Fibroblast of skin of left quadriceps (primary cell): ENCODE measurements at regions not wholly inside any gene's neighbourhood (a gene's known extent, or its start where the extent isn't known, plus 50 kb on each side); places are given as distances from the start of the nearest gene placed in this dataset.
"Not testable (repeated sequence)": the region's sequence is repeated elsewhere in the genome, so short reads cannot be mapped to it uniquely, and the experiment has no call there.

Experiments
- DNase-seq, 2 experiments: peaks; one replicate each; pipeline ENCODE4 v3.0.0-alpha.2; 2013; ENCODE audit warnings: low read depth in 2 of 2

DNA sequence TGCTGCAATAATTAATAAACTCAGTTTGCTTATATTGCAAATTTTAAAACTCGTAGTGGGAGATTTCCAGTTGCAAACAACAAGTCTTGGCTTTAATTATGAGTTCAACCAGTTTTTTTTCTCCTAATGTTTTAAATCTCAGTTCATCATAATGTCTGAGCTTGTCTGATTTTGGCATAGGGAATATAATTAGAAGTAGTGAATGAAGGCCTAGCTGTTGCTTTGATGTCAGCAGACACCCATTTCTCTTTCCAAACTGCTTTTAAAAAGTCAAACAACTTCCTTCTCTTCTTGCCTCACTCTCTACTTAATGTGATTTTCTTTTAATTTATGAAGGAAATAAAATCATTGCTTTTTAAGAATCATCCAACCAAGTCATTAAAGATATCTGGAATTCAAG is 1462.1 kb downstream of the DPP10 start:
- DNase-seq = no peak

DNA sequence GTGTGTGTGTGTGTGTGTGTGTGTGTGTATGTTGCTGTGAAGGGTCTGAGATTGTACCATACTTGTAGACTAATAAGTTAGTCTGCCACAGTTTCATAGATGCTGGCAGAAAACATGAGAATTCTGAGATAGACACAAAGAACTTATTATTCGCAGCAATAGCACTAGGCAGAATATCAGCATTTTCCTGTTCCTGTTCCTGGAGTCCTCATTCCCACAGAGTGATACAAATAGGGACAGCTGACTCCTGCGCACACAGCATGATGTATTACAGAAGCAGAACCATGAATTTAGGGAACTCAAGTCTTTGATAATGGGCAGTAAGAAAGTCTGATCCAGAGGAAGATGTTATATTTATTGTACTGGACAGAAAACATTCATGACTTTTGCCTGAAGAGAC is 1466.3 kb downstream of the DPP10 start:
- DNase-seq = no peak

DNA sequence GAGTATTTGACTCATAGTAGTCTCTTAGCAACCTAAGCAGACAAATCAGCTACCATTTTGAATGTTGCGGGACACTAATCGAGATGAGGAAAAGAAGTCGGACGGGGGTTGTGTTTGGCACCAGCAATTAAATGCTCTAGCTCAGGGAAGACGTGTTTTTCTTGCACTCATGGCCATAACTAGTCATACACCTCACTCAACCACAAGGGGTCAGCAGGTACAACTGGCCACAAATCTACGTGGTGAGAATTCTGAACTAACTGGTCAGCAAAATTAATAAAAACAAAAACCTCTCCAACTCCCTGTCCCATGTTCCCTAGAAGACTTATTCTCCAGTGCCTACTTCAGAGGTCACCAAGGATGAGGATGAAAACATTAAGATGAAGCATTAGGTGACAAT is 1467.8 kb downstream of the DPP10 start:
- no peak for DNase-seq

DNA sequence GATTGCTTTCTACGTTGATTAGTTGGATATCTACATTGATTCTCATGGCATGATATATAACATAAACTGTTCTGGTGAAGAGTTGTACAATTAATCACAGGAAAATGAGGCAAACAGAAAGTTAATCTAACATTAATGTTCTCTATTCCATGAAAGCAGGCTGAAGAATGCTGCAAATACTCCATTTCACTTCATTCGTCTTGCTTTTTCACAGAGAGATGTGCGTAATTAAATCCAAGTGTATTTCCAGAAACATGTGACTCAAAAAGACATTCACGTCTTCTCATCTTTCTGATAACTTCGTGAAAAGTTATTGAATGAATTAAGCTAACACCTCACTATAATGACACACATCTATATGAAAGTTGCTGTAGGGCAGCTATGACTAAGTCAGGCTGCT is 1471.5 kb downstream of the DPP10 start:
- no peak for DNase-seq

DNA sequence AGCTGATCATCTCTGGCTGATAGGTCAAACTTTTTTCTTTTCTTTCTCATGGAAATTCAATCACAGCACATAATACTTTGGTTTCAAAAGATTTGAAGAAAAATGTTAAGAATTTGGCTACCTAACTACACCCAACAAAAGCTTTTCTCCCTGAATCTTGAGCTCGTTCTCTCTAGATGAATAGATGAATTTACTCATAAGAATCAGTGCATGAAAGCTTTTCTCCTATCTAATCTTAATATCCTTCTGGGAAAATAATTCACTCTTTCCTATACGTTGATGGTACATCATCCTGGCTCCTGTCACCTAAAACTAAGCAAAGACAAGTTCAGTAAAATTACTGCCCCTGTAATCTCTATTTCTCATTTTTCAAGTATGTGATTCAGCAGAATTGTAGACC is 1479.1 kb downstream of the DPP10 start:
- no peak for DNase-seq

DNA sequence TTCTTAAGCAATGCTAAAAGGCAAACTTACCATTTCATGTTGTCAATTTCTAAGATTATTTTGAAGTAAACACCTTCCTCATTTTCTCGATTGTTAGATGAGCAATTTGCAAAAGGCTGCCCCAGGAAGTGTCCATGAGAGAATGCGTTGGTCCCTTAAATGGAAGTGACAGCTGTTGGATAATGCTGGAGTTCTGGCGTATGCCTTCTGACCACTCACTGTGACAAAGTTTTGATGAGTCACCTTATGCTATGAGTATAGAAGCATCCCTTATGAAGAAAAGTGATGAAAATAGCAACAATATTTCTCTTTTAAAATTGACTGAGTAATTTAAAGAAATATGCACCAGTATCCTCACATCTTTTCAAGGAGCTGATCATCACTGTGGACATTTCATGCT is 1497.5 kb downstream of the DPP10 start:
- DNase-seq = no peak

DNA sequence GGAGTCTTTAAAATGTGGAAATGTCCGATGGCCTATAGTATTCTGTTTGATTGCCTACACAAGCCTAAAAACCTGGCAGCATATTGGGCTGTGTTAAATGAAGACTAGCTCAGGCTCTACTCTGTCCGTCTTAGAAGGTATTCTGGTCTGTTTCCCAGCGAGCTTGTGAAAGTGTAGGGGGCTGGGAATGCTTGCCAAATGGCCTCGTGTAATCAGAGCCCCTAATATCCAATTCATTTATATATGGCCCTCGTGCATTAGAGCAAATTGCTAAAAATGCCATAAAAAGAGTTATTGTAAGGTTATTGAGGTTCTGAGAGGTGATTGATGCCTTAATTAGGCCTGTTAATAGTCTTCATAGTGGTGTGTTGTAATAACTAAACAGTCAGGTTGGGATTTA is 1500.4 kb downstream of the DPP10 start:
- no peak for DNase-seq

DNA sequence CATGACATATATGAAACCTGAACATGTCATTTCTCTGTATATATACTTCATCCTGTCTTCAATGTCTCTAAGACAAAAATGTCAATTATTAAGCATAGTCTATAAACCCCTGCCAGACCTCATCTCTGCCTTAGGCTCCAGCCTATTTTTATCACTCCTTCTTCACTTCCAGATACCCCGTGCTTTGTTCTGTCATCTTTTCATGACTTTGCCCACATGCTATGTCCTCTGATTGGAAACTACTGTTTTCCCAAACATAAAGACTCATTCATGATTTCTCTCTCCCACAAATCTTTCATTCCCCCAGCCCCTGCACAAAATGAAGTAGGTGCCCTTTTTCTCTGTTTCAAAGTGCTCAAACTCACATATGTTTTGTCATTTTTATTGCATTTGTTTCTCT is 1503.9 kb downstream of the DPP10 start:
- no peak for DNase-seq

DNA sequence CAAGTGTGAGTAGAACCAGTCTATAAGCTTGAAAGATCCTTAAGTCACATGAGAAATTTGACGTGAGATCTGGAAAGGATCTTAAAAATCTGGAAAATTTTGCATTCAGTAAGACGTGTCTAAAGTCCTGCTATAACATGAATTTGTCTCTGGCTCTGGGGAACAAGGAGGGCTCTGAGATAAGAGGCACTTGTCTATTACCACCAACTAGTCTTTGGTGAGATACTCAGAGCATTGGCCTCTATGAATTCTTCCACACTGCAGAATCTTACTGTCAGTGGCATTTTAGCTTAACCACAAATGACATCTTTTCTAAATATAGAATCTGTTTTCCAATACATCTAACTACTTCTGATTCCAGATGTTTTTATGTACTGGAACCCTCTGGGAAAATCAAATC is 1504.5 kb downstream of the DPP10 start:
- DNase-seq = no peak

DNA sequence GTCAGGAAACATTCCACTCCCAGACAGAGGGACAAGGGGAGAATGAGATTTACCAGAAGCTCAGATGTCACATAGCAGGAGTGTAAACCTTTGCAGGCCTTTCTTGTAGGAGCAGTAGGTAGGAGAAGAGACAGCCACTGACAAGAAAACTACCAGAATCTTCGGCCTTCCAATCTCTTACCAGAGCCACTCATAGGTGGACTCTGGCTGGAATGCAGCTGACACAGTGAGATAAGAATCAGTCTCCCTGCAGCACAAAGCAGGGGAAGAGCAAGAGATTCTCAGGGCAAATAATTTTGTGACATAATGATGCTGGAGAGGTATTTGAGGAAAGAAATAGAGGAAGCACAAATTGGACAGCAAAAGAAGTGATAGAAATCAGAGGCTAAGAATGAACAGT is 1534.5 kb downstream of the DPP10 start:
- DNase-seq = no peak

DNA sequence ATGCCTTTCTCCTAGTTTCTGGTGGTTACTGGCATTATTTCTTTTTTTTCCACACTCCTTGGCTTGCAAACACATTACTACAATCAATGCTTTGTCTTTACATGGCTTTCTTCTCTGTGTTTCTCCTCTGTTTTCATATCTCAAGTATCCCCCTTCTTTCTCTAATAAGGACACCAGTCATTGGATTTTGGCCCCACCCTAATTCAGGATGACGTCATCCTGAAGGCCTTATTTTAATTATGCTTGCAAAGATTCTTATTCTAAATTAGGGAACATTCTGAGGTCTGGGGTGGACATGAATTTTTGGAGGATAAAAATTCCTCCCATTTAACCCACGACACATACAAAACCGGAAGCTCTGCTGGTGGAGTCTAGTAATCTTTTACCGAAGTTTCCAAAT is 1556.6 kb downstream of the DPP10 start:
- no peak for DNase-seq

DNA sequence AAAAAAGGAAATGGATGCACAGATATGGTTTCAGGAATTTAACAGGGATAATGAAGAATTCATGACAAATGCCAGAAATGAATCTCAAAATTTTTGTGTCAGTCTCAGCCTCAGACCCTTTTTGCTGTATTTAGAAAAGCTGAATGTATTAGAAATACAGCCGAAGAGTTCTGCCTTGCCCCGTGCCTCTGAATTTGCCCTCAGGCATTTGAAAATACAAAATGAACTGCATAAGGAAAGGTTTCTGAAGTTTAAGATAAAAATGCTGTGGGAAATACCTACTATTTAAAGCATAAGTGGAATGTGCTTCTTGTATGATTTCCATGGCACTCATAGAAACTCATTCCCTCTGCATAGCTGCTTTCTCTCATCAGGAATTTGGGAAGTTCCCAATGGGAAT is 1580.6 kb downstream of the DPP10 start:
- no peak for DNase-seq

DNA sequence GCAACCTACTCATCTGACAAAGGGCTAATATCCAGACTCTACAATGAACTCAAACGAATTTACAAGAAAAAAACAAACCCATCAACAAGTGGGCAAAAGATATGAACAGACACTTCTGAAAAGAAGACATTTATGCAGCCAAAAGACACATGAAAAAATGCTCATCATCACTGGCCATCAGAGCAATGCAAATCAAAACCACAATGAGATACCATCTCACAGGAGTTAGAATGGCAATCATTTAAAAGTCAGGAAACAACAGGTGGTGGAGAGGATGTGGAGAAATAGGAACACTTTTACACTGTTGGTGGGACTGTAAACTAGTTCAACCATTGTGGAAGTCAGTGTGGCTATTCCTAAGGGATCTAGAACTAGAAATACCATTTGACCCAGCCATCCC is 1596.3 kb downstream of the DPP10 start:
- DNase-seq = not testable (repeated sequence)

DNA sequence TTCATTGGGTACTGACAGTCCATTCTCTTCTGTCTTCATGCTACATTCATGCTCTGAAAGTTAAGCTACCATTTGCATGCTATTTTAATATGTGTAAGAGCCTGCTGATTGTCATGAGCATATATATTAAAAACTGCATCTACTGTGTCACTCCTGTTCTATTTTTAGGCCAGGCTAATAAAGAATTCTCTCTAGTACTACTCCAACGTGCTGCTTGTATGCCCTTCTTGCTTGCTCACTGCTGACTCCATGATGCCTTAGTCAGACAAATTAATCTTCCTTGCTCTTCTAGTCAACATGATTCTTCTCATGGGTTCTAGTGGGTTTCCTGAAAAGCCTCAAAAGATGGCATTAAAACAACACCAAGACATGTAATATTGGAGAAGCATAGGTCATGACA is 1600.1 kb downstream of the DPP10 start:
- DNase-seq = no peak

DNA sequence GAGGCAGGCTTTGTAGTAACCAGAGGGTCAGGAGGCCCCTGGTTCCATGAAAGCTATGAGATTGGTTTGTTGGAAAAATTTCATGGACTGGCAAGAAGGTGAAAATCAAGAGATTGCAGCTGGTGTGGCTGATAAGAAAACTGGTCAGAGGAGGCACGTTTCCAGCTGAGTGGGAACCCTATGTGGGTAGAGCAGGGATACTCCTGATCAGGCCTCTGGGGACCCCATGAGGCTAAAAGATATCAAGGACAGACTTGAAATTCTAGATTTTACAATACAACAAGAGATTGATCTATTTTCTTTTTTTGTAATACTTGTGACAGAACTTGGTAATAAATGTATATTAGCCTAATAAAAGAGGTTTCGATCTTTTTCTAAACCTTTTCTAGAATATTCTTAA is 1615.1 kb downstream of the DPP10 start:
- no peak for DNase-seq

DNA sequence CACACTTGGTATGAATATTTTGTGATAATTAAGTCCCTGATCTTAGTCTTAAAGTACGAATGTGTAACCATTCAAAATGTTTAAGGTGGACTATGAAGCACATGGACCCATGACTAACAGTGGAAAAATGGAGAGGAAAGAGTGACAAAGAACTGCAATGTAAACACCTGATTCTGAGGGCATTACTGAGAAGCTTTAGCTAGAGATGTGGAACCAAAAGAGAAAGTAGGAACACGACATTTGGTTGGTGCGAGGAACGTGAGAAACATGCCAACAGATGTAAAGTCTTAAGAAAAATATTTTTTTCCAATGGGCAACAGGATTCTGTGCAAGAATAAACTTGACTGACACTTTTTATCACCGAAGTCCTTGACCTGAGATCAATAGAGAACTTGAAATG is 1618.6 kb downstream of the DPP10 start:
- DNase-seq = no peak

DNA sequence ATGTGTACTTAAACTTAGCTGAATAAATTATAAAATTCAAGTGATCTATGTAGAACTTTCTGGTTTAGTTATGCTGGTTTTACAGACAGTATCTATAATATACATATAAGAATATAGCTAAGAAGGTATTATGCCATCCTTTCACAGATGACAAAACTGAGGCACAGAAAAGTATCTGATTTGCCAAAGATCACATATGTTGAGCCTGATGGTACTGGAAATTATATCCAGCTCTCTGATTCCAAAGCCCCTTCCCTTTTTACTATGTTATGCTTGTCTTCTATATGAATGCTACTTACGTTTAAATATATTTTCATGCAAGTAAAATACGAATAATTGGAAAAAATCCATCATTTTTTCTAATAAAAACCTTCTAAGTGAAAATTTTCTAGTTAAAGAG is 1631.3 kb downstream of the DPP10 start:
- DNase-seq = no peak

DNA sequence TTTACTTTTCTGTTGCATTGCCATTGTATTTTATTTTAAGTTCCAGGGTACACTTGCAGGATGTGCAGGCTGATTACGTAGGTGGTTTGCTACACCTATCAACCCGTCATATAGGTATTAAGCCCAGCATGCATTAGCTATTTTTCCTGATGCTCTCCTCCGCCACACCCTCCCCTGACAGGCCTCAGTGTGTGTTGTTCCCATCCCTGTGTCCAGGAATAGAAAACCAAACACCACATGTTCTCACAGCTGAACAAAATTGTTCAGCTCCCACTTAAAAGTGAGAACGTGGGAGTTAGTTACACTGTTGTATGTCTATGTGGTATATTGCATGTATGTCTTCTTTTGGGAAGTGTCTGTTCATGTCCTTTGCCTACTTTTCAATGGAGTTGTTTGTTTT is 1631.7 kb downstream of the DPP10 start:
- DNase-seq = no peak

DNA sequence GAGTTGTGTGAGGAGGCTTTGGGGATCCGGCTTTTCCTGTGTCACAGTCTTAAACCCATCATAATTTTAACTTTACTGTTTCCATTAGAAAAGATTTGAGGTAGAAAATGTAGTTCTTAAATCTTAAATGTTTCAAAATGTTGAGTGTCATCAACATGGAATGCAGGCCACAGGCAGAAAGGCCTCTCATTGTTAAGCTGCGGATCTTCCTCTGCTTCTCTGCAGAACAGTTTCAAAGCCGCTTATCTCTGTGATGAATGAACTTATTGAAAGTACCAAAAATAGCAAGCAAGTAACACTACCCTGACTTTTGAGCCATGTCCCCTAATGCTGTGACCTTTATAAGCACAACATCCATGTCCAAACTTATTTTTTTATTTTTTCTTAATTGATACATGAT is 1645.8 kb downstream of the DPP10 start:
- DNase-seq = no peak

DNA sequence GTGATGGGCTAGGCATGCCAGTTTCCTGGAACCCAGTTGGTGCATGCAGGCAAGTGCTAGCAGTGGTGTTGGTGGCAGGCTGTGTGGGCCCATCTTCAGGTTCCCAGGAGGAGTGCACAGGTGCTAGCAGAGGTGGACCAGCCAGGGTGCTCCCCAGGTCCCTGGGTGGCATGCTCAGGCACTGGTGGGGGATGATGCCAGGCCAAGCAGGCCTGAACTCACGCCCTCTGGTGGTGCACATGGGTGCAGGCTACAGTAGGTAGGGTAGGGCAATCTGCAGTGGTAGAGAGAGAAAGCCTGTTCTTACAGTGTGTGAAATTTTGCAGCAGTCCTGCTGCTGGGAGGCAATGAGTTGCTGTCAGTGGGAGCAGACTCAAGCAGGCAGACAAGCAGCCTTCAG is 1651.8 kb downstream of the DPP10 start:
- no peak for DNase-seq

DNA sequence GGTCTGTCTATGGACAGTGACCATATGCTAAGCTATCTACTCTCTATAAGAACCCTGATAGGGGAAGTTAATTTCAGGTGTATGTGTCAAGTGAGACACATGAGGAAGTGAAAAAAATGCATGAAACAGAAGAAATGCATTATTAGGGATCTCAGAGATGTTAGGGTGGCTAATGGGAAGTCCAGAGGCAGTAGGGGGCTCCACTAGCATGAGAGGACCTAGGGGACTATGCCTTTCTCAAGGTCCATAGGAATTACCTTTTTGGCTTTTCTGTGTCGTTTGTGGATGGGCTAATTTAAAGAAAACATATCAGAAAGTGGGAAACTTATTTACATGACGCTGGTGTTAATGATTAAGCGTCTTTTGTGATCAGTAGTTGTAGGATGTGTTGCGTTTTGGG is 1653.2 kb downstream of the DPP10 start:
- no peak for DNase-seq

DNA sequence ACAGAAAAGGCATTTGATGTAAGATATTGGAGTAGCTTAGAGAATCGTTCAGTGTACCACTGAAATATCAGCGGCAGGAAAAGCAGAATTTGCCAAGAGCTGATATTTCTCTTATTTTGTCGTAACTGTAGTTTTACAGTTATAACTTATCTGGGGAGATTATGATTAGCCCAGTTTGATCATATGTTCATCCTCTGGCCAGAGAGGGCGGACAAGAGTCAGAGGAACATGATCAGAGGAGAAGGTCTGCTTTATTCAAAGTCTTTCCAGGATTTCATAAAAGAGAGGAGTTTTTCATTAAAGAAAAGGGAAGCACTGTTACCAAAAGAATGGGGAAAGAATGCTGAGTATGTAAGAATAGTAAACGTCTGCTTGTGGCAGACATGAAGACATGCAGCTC is 1655.6 kb downstream of the DPP10 start:
- DNase-seq = no peak

DNA sequence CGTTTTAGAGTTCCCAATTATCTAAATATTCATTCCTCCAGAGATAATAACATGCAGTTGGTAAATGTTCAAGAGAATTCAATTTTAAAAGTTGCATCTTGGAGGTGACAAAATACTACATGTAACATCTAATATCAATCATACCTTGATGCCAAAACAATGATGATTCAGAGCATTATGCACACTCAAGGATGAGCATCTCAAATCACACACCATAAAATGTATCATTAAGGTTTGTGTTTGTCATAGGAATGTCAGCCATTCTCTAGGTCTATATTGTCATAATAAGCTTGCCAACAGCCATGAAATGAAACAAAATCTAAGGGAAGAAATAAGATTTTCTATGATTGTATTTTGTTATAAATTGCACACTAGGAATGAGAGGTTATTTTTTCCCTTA is 1667.0 kb downstream of the DPP10 start:
- DNase-seq = no peak

DNA sequence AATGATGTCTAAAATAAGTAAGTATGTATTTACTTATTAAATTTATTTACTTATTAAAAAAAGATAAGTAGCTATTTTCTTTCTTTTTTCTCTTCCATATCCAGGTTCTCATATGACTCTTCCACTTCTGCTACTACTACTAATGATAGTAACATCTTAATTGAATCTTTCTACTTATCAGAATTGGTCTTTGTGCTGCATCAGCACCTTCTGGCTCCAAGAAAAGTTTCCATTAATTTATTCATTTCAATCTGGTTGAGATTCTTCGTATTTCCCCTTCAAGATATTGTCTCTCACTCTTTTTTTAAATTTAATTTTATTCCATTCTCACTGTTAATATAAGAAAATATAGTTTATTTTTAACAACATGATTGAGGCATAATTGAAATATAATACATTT is 1675.4 kb downstream of the DPP10 start:
- DNase-seq = no peak

DNA sequence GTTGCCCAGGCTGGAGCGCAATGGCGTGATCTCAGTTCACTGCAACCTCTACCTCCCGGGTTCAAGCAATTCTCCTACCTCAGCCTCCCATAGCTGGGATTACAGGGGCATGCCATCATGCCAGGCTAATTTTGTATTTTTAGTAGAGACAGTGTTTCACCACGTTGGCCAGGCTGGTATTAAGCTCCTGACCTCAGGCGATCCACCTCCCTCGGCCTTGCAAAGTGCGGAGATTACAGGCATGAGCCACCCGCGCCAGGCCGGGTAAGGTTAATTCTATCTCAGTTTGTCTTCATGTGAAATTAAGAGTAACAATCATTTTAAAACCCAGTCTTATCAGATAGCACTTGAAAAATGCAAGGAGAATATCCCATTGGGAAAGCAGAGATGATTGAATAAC is 1681.7 kb upstream of the DDX18 start:
- no peak for DNase-seq
